Panc1 (cell line): ENCODE measurements at regions not wholly inside any gene's neighbourhood (a gene's known extent, or its start where the extent isn't known, plus 50 kb on each side); places are given as distances from the start of the nearest gene placed in this dataset.

Experiments
- CTCF ChIP-seq: fragments of 450-650 bp; IDR thresholded peaks from 2 replicates; pipeline ENCODE4 v1.5.1; 2017; ENCODE audit warnings: mild to moderate bottlenecking
- POLR2AphosphoS5 ChIP-seq: IDR thresholded peaks from 2 replicates; pipeline ENCODE4 v1.6.1; 2012; ENCODE audit warnings: mild to moderate bottlenecking, low read depth, low read length, moderate library complexity
- REST ChIP-seq, 2 experiments: IDR thresholded peaks; 2 replicates each; pipeline ENCODE4 v1.6.1; 2011 to 2012; ENCODE audit warnings: low read depth in 2 of 2, control low read depth in 1 of 2, low read length in 1 of 2, mild to moderate bottlenecking in 1 of 2, moderate library complexity in 1 of 2; ENCODE audit not compliant: insufficient read depth in 1 of 2
- TCF7L2 ChIP-seq: IDR thresholded peaks from 2 replicates; pipeline ENCODE4 v1.6.1; 2011; ENCODE audit warnings: mild to moderate bottlenecking, low read depth, low read length, inconsistent platforms

GRCh38 chr13:84745051-84745551, 862.8 kb upstream of the SLITRK1 start:
- no peak for TF ChIP-seq REST (IDR thresholded peaks at IDR 0.05; ENCODE audit: insufficient read depth in 1 of 2, low read depth in 2 of 2, low read length in 1 of 2)
- no peak for TF ChIP-seq CTCF
- no peak for TF ChIP-seq TCF7L2
- no peak for TF ChIP-seq POLR2AphosphoS5
